ENCODE measurements at regions not wholly inside any gene's neighbourhood (a gene's known extent, or its start where the extent isn't known, plus 50 kb on each side); places are given as distances from the start of the nearest gene placed in this dataset.
"Not testable (repeated sequence)": the region's sequence is repeated elsewhere in the genome, so short reads cannot be mapped to it uniquely, and the experiment has no call there.

- no peaks in the 10 kb centered on the region for H3K36me3 ChIP-seq
- no peaks in the 10 kb centered on the region for H3K9me3 ChIP-seq
- no peak overlapping the region for H3K27ac ChIP-seq
- DNase-seq = no peak
- 77 to 96% (median 86%) methylated on average over 2 of the region's 2 CpGs for WGBS, 3 donors
- no peaks in the 10 kb centered on the region for H3K27me3 ChIP-seq
- intact Hi-C loops (cut with DNase I) = no loop called here
- no peak for TF ChIP-seq EP300 (IDR thresholded peaks at IDR 0.05)
- no peak for TF ChIP-seq POLR2A (IDR thresholded peaks at IDR 0.05)
- TF ChIP-seq CTCF (IDR thresholded peaks at IDR 0.05) = no peak
- H3K4me3 ChIP-seq = no peak overlapping the region
- no peaks in the 10 kb centered on the region for H3K4me1 ChIP-seq (ENCODE audit: insufficient read depth)
These were observed 194.3 kb upstream of the PIK3R1 start for GRCh38 chr5:68021227-68021626.

GRCh38 chr5:68020461-68020969 is 195.0 kb upstream of the PIK3R1 start:
- H3K4me3 ChIP-seq; H3K4me1 ChIP-seq (ENCODE audit: insufficient read depth); H3K9me3 ChIP-seq; H3K27ac ChIP-seq; DNase-seq; H3K27me3 ChIP-seq; intact Hi-C loops (cut with DNase I); H3K36me3 ChIP-seq: not testable (repeated sequence)
- 89 to 95% (median 90%) methylated on average over 28 to 41 of the region's 41 CpGs for WGBS, 3 donors

GRCh38 chr5:68015381-68016302 is 199.9 kb upstream of the PIK3R1 start:
- H3K4me1 ChIP-seq (ENCODE audit: insufficient read depth) = no peaks in the 10 kb centered on the region
- H3K27ac ChIP-seq = no peak overlapping the region
- no peak overlapping the region for H3K4me3 ChIP-seq
- no peaks in the 10 kb centered on the region for H3K36me3 ChIP-seq
- TF ChIP-seq EP300 (IDR thresholded peaks at IDR 0.05) (no peak), CTCF (IDR thresholded peaks at IDR 0.05) (no peak), POLR2A (IDR thresholded peaks at IDR 0.05) (no peak)
- WGBS, 3 donors = 82 to 87% (median 87%) methylated on average over 6 of the region's 6 CpGs
- H3K27me3 ChIP-seq = no peaks in the 10 kb centered on the region
- no peaks in the 10 kb centered on the region for H3K9me3 ChIP-seq
- DNase-seq = no peak
- intact Hi-C loops (cut with DNase I) = no loop called here

- Histone ChIP-seq H3K27ac (no peak overlapping the region), H3K36me3 (no peaks in the 10 kb centered on the region), H3K9me3 (no peaks in the 10 kb centered on the region), H3K4me1 (ENCODE audit: insufficient read depth) (no peaks in the 10 kb centered on the region), H3K4me3 (no peak overlapping the region), H3K27me3 (no peaks in the 10 kb centered on the region)
- TF ChIP-seq POLR2A (IDR thresholded peaks at IDR 0.05) = no peak
- TF ChIP-seq CTCF (IDR thresholded peaks at IDR 0.05) = no peak
- TF ChIP-seq EP300 (IDR thresholded peaks at IDR 0.05) = no peak
- no peak for DNase-seq
- intact Hi-C loops (cut with DNase I) = no loop called here
- WGBS, 3 donors = 76 to 86% (median 80%) methylated on average over 1 of the region's 1 CpG
These were observed 202.7 kb upstream of the PIK3R1 start for GRCh38 chr5:68012831-68013230.

- H3K4me1 ChIP-seq (ENCODE audit: insufficient read depth) = no peaks in the 10 kb centered on the region
- H3K27me3 ChIP-seq = no peaks in the 10 kb centered on the region
- no peak for DNase-seq
- H3K4me3 ChIP-seq = no peak overlapping the region
- intact Hi-C loops (cut with DNase I) = no loop called here
- no peaks in the 10 kb centered on the region for H3K36me3 ChIP-seq
- WGBS, 3 donors = 0 to 94% (median 50%) methylated on average over 1 of the region's 1 CpG
- no peaks in the 10 kb centered on the region for H3K9me3 ChIP-seq
- no peak overlapping the region for H3K27ac ChIP-seq
- TF ChIP-seq CTCF (IDR thresholded peaks at IDR 0.05) (no peak), POLR2A (IDR thresholded peaks at IDR 0.05) (no peak), EP300 (IDR thresholded peaks at IDR 0.05) (no peak)
These were observed 203.1 kb upstream of the PIK3R1 start for GRCh38 chr5:68012429-68012828.
